Endothelial cell of umbilical vein (primary cell): ENCODE measurements at regions not wholly inside any gene's neighbourhood (a gene's known extent, or its start where the extent isn't known, plus 50 kb on each side); places are given as distances from the start of the nearest gene placed in this dataset.

Experiments used
- BruUV-seq: library from RNA; stranded (reverse); fragments of 400-500 nt; replicated peaks from 2 replicates; lab custom pipeline; 2021; lab: Mats Ljungman, UMichigan
- CTCF ChIA-PET: fragments of 300-600, 350-600 bp; sonication (Branson Sonifier 250); formaldehyde crosslinking; loops from one replicate; lab custom pipeline; 2021; ENCODE audit warnings: antibody characterized with exemption, inconsistent platforms; lab: Charles Lee
- POLR2A ChIA-PET: fragments of 300-600, 350-600 bp; sonication (Branson Sonifier 250); formaldehyde crosslinking; loops from one replicate; lab custom pipeline; 2021; ENCODE audit warnings: antibody characterized with exemption, inconsistent platforms; lab: Charles Lee
- DNase-seq: peaks from one replicate; pipeline ENCODE4 v3.0.0-alpha.2; 2011; ENCODE audit warnings: low read depth, low spot score
- FAIRE-seq: peaks from 2 replicates; lab custom pipeline; 2011; peaks lifted over from hg19 to GRCh38; lab: Jason Lieb, UNC
- H2AFZ ChIP-seq: 2 replicates; pipeline ENCODE4 v1.6.0; 2012; ENCODE audit warnings: low read depth, low read length, control low read depth, inconsistent platforms
- H3K27ac ChIP-seq: 2 replicates; pipeline ENCODE4 v1.5.1; 2011; ENCODE audit warnings: low read depth, mild to moderate bottlenecking, control low read depth, low read length, moderate library complexity; ENCODE audit not compliant: insufficient read depth
- H3K27me3 ChIP-seq, 2 experiments: 2 replicates each; pipeline versions ENCODE4 v1.6.0 to v1.6.1; 2011; ENCODE audit warnings: low read length in 2 of 2, mixed read lengths in 1 of 2; ENCODE audit not compliant: control insufficient read depth in 2 of 2, insufficient read depth in 2 of 2
- H3K36me3 ChIP-seq, 2 experiments: 2 replicates in 1 of 2; 3 replicates in 1 of 2; pipeline ENCODE4 v1.5.1; 2011; ENCODE audit warnings: low read length in 2 of 2, mild to moderate bottlenecking in 1 of 2, moderate library complexity in 1 of 2; ENCODE audit not compliant: control insufficient read depth in 2 of 2, insufficient read depth in 2 of 2; ENCODE audit errors: extremely low read depth in 1 of 2
- H3K4me1 ChIP-seq: 3 replicates; pipeline ENCODE4 v1.5.1; 2011; ENCODE audit warnings: mild to moderate bottlenecking, low read length; ENCODE audit not compliant: control insufficient read depth, insufficient read depth; ENCODE audit errors: extremely low read depth
- H3K4me2 ChIP-seq: 2 replicates; pipeline ENCODE4 v1.6.1; 2011; ENCODE audit warnings: low read length, control low read depth, mixed read lengths; ENCODE audit not compliant: insufficient read depth
- H3K4me3 ChIP-seq, 3 experiments: fragments of 200-600 bp in 1 of 3; sonication (generic), shearing (Covaris generic) in 1 of 3; replicated peaks in 1 of 3; 2 replicates each; pipeline ENCODE4 v1.5.1; 2011 to 2016; ENCODE audit warnings: control low read depth in 3 of 3, low read length in 3 of 3, mild to moderate bottlenecking in 2 of 3, inconsistent platforms in 1 of 3, low read depth in 1 of 3, moderate library complexity in 1 of 3; ENCODE audit not compliant: insufficient read depth in 1 of 3
- H3K79me2 ChIP-seq: 2 replicates; pipeline ENCODE4 v1.6.0; 2012; ENCODE audit warnings: low read length, inconsistent platforms; ENCODE audit not compliant: control insufficient read depth, insufficient read depth
- H3K9ac ChIP-seq: replicated peaks from 2 replicates; pipeline ENCODE3; 2011; ENCODE audit warnings: low read length, control low read depth; ENCODE audit not compliant: insufficient read depth; ENCODE audit errors: extremely low read depth
- H3K9me1 ChIP-seq: replicated peaks from 3 replicates; pipeline ENCODE4 v1.6.0; 2011; ENCODE audit warnings: mild to moderate bottlenecking, low read length; ENCODE audit not compliant: control insufficient read depth, insufficient read depth; ENCODE audit errors: extremely low read depth
- H3K9me3 ChIP-seq: replicated peaks from 2 replicates; pipeline ENCODE4 v1.5.1; 2012; ENCODE audit warnings: low read length, inconsistent platforms; ENCODE audit not compliant: control insufficient read depth, insufficient read depth
- H4K20me1 ChIP-seq: replicated peaks from 2 replicates; pipeline ENCODE3; 2011; ENCODE audit warnings: mild to moderate bottlenecking, low read length; ENCODE audit not compliant: control insufficient read depth, insufficient read depth; ENCODE audit errors: extremely low read depth
- EZH2 ChIP-seq: IDR thresholded peaks from 2 replicates; pipeline ENCODE4 v1.6.1; 2012; ENCODE audit warnings: borderline replicate concordance, low read depth, mild to moderate bottlenecking, moderate library complexity, low read length, inconsistent platforms; ENCODE audit not compliant: severe bottlenecking
- FOS ChIP-seq: IDR thresholded peaks from 2 replicates; pipeline ENCODE4 v1.6.1; 2011; ENCODE audit warnings: mild to moderate bottlenecking, low read length, moderate library complexity, borderline replicate concordance; ENCODE audit not compliant: insufficient read depth
- GATA2 ChIP-seq: IDR thresholded peaks from 2 replicates; pipeline ENCODE4 v1.7.0; 2011; ENCODE audit warnings: low read depth, mild to moderate bottlenecking, moderate library complexity, mixed read lengths, low read length; ENCODE audit not compliant: insufficient read length, insufficient read depth
- JUN ChIP-seq: IDR thresholded peaks from 2 replicates; pipeline ENCODE4 v1.6.1; 2011; ENCODE audit warnings: borderline replicate concordance, low read depth; ENCODE audit not compliant: insufficient read length, insufficient read depth
- MYC ChIP-seq: IDR thresholded peaks from one replicate; pipeline ENCODE4 v1.6.1; 2011; ENCODE audit warnings: mild to moderate bottlenecking, low read depth, low read length
- POLR2A ChIP-seq: IDR thresholded peaks from 2 replicates; pipeline ENCODE4 v1.6.1; 2012; ENCODE audit warnings: low read depth, mild to moderate bottlenecking, control low read depth, low read length
- POLR2AphosphoS5 ChIP-seq: IDR thresholded peaks from 2 replicates; pipeline ENCODE4 v1.6.1; 2012; ENCODE audit warnings: low read depth, mild to moderate bottlenecking, control low read depth, low read length, moderate library complexity; ENCODE audit not compliant: insufficient read depth
- dilution Hi-C: fragments of 300-500 bp; cut with MboI; formaldehyde crosslinking; loops from one replicate; pipeline ENCODE4 v1.15.0; 2019; ENCODE audit warnings: low sequenced_read_pairs; ENCODE audit not compliant: extremely low pct_ligation_motif_present
- intact Hi-C: fragments of 100-400 bp; cut with micrococcal nuclease; formaldehyde crosslinking; loops from one replicate; pipeline ENCODE4 v1.10.0; 2022
- TF ChIP-seq, protein P1 (sequence below): IDR thresholded peaks from 2 replicates; pipeline ENCODE4 v1.6.1; 2011; ENCODE audit not compliant: insufficient read depth, insufficient read length
- TF ChIP-seq, protein P2 (sequence below), 2 donors: IDR thresholded peaks; 1 replicate in 1 of 2; 2 replicates in 1 of 2; pipeline ENCODE4 v1.5.1; 2011; ENCODE audit warnings: low read length in 2 of 2, mild to moderate bottlenecking in 2 of 2, moderate library complexity in 2 of 2, control low read depth in 1 of 2, inconsistent platforms in 1 of 2, low read depth in 1 of 2; ENCODE audit not compliant: insufficient read depth in 1 of 2; ENCODE audit errors: extremely low read depth in 1 of 2

DNA sequence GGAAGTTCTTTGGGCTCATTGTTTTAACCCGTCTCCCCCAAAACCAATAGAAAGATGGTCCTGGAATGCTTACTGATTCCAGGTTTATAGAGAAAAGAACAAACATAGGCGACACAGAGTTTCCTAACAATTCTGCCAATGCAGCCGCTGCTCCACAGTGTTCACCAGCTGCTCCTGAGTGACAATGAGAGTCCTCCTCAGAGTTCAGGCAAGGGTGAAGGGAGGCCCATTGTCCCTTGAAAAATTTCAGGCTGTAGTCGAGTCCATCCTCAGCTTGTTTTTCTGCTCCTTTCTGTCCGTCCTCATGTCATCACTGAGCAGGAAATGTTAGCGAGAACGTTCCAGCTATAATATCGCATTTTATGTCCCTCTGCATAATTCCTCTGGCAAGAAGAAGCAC lies 537.6 kb downstream of the TCERG1L start:
- no TSS peak for BruUV-seq
- H3K79me2 ChIP-seq = no peaks in the 10 kb centered on the region
- FAIRE-seq (no peak), DNase-seq (no peak)
- H3K9me3 ChIP-seq = peaks cover 8% of the 10 kb centered on the region
- H3K4me1 ChIP-seq = no peaks in the 10 kb centered on the region
- no peak overlapping the region for H2AFZ ChIP-seq
- no peaks in the 10 kb centered on the region for H3K9me1 ChIP-seq
- intact Hi-C loops = no loop called here
- no peak for TF ChIP-seq MYC
- TF ChIP-seq GATA2 = no peak
- TF ChIP-seq JUN = no peak
- no peak for TF ChIP-seq POLR2A
- TF ChIP-seq FOS = no peak
- TF ChIP-seq POLR2AphosphoS5 = no peak
- TF ChIP-seq, protein P1, sequence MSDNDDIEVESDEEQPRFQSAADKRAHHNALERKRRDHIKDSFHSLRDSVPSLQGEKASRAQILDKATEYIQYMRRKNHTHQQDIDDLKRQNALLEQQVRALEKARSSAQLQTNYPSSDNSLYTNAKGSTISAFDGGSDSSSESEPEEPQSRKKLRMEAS = no peak
- TF ChIP-seq EZH2 = no peak
- TF ChIP-seq, protein P2, sequence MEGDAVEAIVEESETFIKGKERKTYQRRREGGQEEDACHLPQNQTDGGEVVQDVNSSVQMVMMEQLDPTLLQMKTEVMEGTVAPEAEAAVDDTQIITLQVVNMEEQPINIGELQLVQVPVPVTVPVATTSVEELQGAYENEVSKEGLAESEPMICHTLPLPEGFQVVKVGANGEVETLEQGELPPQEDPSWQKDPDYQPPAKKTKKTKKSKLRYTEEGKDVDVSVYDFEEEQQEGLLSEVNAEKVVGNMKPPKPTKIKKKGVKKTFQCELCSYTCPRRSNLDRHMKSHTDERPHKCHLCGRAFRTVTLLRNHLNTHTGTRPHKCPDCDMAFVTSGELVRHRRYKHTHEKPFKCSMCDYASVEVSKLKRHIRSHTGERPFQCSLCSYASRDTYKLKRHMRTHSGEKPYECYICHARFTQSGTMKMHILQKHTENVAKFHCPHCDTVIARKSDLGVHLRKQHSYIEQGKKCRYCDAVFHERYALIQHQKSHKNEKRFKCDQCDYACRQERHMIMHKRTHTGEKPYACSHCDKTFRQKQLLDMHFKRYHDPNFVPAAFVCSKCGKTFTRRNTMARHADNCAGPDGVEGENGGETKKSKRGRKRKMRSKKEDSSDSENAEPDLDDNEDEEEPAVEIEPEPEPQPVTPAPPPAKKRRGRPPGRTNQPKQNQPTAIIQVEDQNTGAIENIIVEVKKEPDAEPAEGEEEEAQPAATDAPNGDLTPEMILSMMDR (IDR thresholded peaks at IDR 0.05; ENCODE audit: extremely low read depth in 1 of 2, insufficient read depth in 1 of 2, low read depth in 1 of 2, low read length in 2 of 2) = no peak
- H4K20me1 ChIP-seq = no peaks in the 10 kb centered on the region
- POLR2A ChIA-PET = no interaction called here
- H3K27ac ChIP-seq = no peak overlapping the region
- H3K27me3 ChIP-seq = no peaks in the 10 kb centered on the region
- CTCF ChIA-PET = no interaction called here
- dilution Hi-C loops = no loop called here
- no peak overlapping the region for H3K4me3 ChIP-seq
- H3K9ac ChIP-seq = no peak overlapping the region
- no peak overlapping the region for H3K4me2 ChIP-seq
- H3K36me3 ChIP-seq = no peaks in the 10 kb centered on the region
